Natural killer cell (primary cell): ENCODE measurements at regions not wholly inside any gene's neighbourhood (a gene's known extent, or its start where the extent isn't known, plus 50 kb on each side); places are given as distances from the start of the nearest gene placed in this dataset.

Experiments
- ATAC-seq, 3 donors: fragments of 150-1000 bp in 2 of 3; fragments of 200-7000 bp in 1 of 3; cut with Tn5 transposase; 1 replicate in 1 of 3; 2 replicates in 2 of 3; pipeline ENCODE4 v1.10.0; 2021; ENCODE audit warnings: mild to moderate bottlenecking in 2 of 3, moderate library complexity in 2 of 3
- DNase-seq, 2 donors: peaks; one replicate each; pipeline versions ENCODE4 v3.0.0 to v3.0.0-alpha.2; 2013 to 2021; ENCODE audit warnings: mixed read lengths in 1 of 2
- H3K27ac ChIP-seq: one replicate; pipeline ENCODE4 v1.5.1; 2013; ENCODE audit warnings: mild to moderate bottlenecking, low read length
- H3K27me3 ChIP-seq: one replicate; pipeline ENCODE4 v1.6.1; 2013; ENCODE audit warnings: low read length; ENCODE audit not compliant: control insufficient read depth, insufficient read depth
- H3K36me3 ChIP-seq: one replicate; pipeline ENCODE4 v1.6.1; 2013; ENCODE audit warnings: low read length; ENCODE audit not compliant: control insufficient read depth, insufficient read depth
- H3K4me1 ChIP-seq: one replicate; pipeline ENCODE4 v1.6.1; 2013; ENCODE audit warnings: low read length; ENCODE audit not compliant: control insufficient read depth, insufficient read depth
- H3K4me3 ChIP-seq: one replicate; pipeline ENCODE4 v1.5.1; 2013; ENCODE audit warnings: low read length
- H3K9me3 ChIP-seq: one replicate; pipeline ENCODE4 v1.6.1; 2013; ENCODE audit warnings: low read length; ENCODE audit not compliant: control insufficient read depth, insufficient read depth
- H3K27ac Mint-ChIP-seq, 2 donors: one replicate each; pipeline ENCODE4 v1.8.0; 2022; ENCODE audit warnings: mild to moderate bottlenecking in 2 of 2, mixed read lengths in 2 of 2, moderate library complexity in 1 of 2
- H3K27me3 Mint-ChIP-seq, 2 donors: one replicate each; pipeline ENCODE4 v1.8.0; 2022; ENCODE audit warnings: low read depth in 2 of 2, mixed read lengths in 2 of 2
- H3K36me3 Mint-ChIP-seq: one replicate; pipeline ENCODE4 v1.8.0; 2022; ENCODE audit warnings: mixed read lengths
- H3K4me1 Mint-ChIP-seq, 2 donors: one replicate each; pipeline ENCODE4 v1.8.0; 2022; ENCODE audit warnings: mixed read lengths in 2 of 2
- H3K4me3 Mint-ChIP-seq: one replicate; pipeline ENCODE4 v1.8.0; 2022; ENCODE audit warnings: mild to moderate bottlenecking, moderate library complexity, mixed read lengths
- H3K9me3 Mint-ChIP-seq, 2 donors: one replicate each; pipeline ENCODE4 v1.8.0; 2022; ENCODE audit warnings: mixed read lengths in 2 of 2
- CTCF ChIP-seq: fragments of 200-600 bp; IDR thresholded peaks from one replicate; pipeline ENCODE4 v1.8.0; 2022; ENCODE audit warnings: antibody characterized with exemption
- WGBS: methylation state at CpG from one replicate; pipeline ENCODE4 v1.1.7; 2013; ENCODE audit warnings: missing lambda C conversion rate; ENCODE audit not compliant: insufficient coverage; 5-methylcytosine and 5-hydroxymethylcytosine counted together
- intact Hi-C: fragments of 100-400 bp; cut with micrococcal nuclease; formaldehyde crosslinking; loops from one replicate; pipeline ENCODE4 v1.14.2; 2022

GRCh38 chr6:164578616-164579015 lies 730.8 kb downstream of the C6orf118 start:
- no CpG with 5 or more reads among the region's 3 CpGs for WGBS

DNA sequence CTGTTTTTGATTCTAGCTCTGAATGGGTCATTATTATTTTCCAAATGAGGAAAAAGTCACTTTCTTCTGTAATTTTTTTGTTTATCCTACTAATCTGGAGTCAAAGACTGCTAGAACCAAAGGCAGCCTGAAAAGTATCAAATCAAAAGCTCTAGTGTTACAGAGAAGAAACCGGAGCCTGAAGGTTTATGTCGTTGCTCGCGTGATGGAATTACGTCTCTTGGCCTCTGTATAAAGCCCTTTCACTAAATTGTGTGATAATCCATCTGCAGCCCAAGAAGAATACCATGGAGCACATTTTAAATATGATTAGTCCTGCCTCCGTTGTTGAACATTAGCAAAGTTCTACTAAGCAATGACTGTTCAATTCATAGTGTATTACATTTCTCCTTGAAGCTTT lies 738.6 kb downstream of the C6orf118 start:
- H3K36me3 Mint-ChIP-seq = no peaks in the 10 kb centered on the region
- no peak overlapping the region for H3K4me3 Mint-ChIP-seq
- H3K9me3 Mint-ChIP-seq = peaks cover 16% of the 10 kb centered on the region in 2 donors
- TF ChIP-seq CTCF = no peak
- ATAC-seq = no peak
- H3K4me1 Mint-ChIP-seq = no peaks in the 10 kb centered on the region
- H3K9me3 ChIP-seq = no peaks in the 10 kb centered on the region
- no peak overlapping the region for H3K4me3 ChIP-seq
- 95% methylated on average over 5 of the region's 6 CpGs for WGBS
- DNase-seq = no peak
- no peaks in the 10 kb centered on the region for H3K27me3 ChIP-seq
- no peaks in the 10 kb centered on the region for H3K4me1 ChIP-seq
- H3K27me3 Mint-ChIP-seq = no peaks in the 10 kb centered on the region
- H3K27ac ChIP-seq = no peak overlapping the region
- intact Hi-C loops = no loop called here
- H3K27ac Mint-ChIP-seq = no peak overlapping the region
- H3K36me3 ChIP-seq = no peaks in the 10 kb centered on the region

More at GRCh38 chr6:164578616-164579015, 730.8 kb downstream of the C6orf118 start:
- intact Hi-C loops = no loop called here
- ATAC-seq (no peak), DNase-seq (no peak)
- Histone ChIP-seq H3K27ac (no peak overlapping the region), H3K9me3 (peaks cover 15% of the 10 kb centered on the region), H3K4me3 (no peak overlapping the region), H3K4me1 (no peaks in the 10 kb centered on the region), H3K36me3 (no peaks in the 10 kb centered on the region), H3K27me3 (no peaks in the 10 kb centered on the region)
- Mint-ChIP-seq H3K27ac (no peak overlapping the region), H3K27me3 (no peaks in the 10 kb centered on the region), H3K9me3 (peaks cover 11 to 14% of the 10 kb centered on the region in 2 donors), H3K36me3 (no peaks in the 10 kb centered on the region), H3K4me3 (no peak overlapping the region), H3K4me1 (no peaks in the 10 kb centered on the region)
- TF ChIP-seq CTCF = no peak

DNA sequence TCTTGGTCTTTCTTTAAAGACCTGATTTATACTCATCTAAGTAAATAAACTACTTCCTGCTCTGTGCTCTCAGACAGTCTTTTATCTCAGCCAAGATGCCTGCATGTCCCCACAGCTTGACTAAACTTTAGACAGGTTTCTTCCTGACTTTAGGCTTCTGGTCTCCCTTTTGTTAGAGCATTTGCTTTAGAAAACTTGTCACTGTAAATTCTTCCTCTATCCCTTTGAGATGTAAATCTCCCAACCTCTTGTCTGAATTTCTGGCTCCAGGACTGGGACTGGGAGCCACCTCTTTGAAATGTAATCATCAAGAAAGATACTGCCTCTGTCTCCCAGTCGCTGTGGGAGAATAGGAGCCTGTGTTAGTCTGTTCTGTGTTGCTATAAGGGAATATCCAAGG lies 739.9 kb downstream of the C6orf118 start:
- H3K27me3 ChIP-seq = no peaks in the 10 kb centered on the region
- Mint-ChIP-seq H3K36me3 (no peaks in the 10 kb centered on the region), H3K27ac (no peak overlapping the region), H3K4me1 (no peaks in the 10 kb centered on the region), H3K27me3 (no peaks in the 10 kb centered on the region), H3K9me3 (peaks cover 10 to 13% of the 10 kb centered on the region in 2 donors), H3K4me3 (no peak overlapping the region)
- no peak for TF ChIP-seq CTCF
- H3K9me3 ChIP-seq = no peaks in the 10 kb centered on the region
- WGBS = 33% methylated on average over 1 of the region's 1 CpG
- no peaks in the 10 kb centered on the region for H3K4me1 ChIP-seq
- ATAC-seq = no peak
- H3K4me3 ChIP-seq = no peak overlapping the region
- H3K27ac ChIP-seq = no peak overlapping the region
- intact Hi-C loops = no loop called here
- DNase-seq = no peak
- no peaks in the 10 kb centered on the region for H3K36me3 ChIP-seq

- Histone ChIP-seq H3K27me3 (no peaks in the 10 kb centered on the region), H3K4me1 (no peaks in the 10 kb centered on the region), H3K4me3 (no peak overlapping the region), H3K27ac (no peak overlapping the region), H3K36me3 (no peaks in the 10 kb centered on the region), H3K9me3 (peaks cover 5% of the 10 kb centered on the region)
- no CpG with 5 or more reads among the region's 2 CpGs for WGBS
- Mint-ChIP-seq H3K27me3 (no peaks in the 10 kb centered on the region), H3K36me3 (no peaks in the 10 kb centered on the region), H3K9me3 (peaks cover 8 to 14% of the 10 kb centered on the region in 2 donors), H3K4me3 (no peak overlapping the region), H3K27ac (no peak overlapping the region), H3K4me1 (no peaks in the 10 kb centered on the region)
- intact Hi-C loops = no loop called here
- DNase-seq = no peak
- no peak for ATAC-seq
- no peak for TF ChIP-seq CTCF
These were observed 745.5 kb downstream of the C6orf118 start for GRCh38 chr6:164563924-164564323.
